Suprapubic skin (tissue), 4 donors: ENCODE measurements at regions not wholly inside any gene's neighbourhood (a gene's known extent, or its start where the extent isn't known, plus 50 kb on each side); places are given as distances from the start of the nearest gene placed in this dataset.
"Not testable (repeated sequence)": the region's sequence is repeated elsewhere in the genome, so short reads cannot be mapped to it uniquely, and the experiment has no call there.

Source experiments
- DNase-seq, 2 donors: peaks; one replicate each; pipeline ENCODE4 v3.0.0-alpha.2; 2019; ENCODE audit warnings: low spot score in 2 of 2
- H3K27ac ChIP-seq: fragments of 200-600 bp; sonication (generic); one replicate; pipeline ENCODE4 v1.5.1; 2019
- H3K27me3 ChIP-seq: fragments of 200-600 bp; sonication (generic); one replicate; pipeline ENCODE4 v1.5.1; 2019
- H3K36me3 ChIP-seq: fragments of 200-600 bp; sonication (generic); one replicate; pipeline ENCODE4 v1.5.1; 2019
- H3K4me1 ChIP-seq: fragments of 200-600 bp; sonication (generic); one replicate; pipeline ENCODE4 v1.5.1; 2019
- H3K4me3 ChIP-seq: fragments of 200-600 bp; sonication (generic); one replicate; pipeline ENCODE4 v1.5.1; 2019; ENCODE audit warnings: mild to moderate bottlenecking
- H3K9me3 ChIP-seq: fragments of 200-600 bp; sonication (generic); one replicate; pipeline ENCODE4 v1.5.1; 2019
- EP300 ChIP-seq: sonication (generic); formaldehyde crosslinking; IDR thresholded peaks from one replicate; pipeline ENCODE4 v1.6.1; 2017; ENCODE audit warnings: antibody characterized with exemption
- POLR2A ChIP-seq, 2 donors: fragments of 450-650 bp; IDR thresholded peaks; one replicate each; pipeline ENCODE4 v1.6.1; 2017; ENCODE audit warnings: antibody characterized with exemption in 2 of 2, mild to moderate bottlenecking in 2 of 2, moderate library complexity in 2 of 2
- POLR2AphosphoS5 ChIP-seq, 3 donors: sonication (generic); formaldehyde crosslinking; IDR thresholded peaks; one replicate each; pipeline ENCODE4 v1.6.1; 2017; ENCODE audit warnings: antibody characterized with exemption in 3 of 3
- WGBS: methylation state at CpG from one replicate; pipeline ENCODE4 v1.1.5; 2018; 5-methylcytosine and 5-hydroxymethylcytosine counted together
- TF ChIP-seq, protein P1 (sequence below), 2 donors: fragments of 200-600 bp in 1 of 2; fragments of 450-650 bp in 1 of 2; sonication (generic) in 1 of 2; IDR thresholded peaks; one replicate each; pipeline ENCODE4 v1.5.1; 2016 to 2019; ENCODE audit warnings: antibody characterized with exemption in 2 of 2, mild to moderate bottlenecking in 1 of 2, moderate library complexity in 1 of 2

DNA sequence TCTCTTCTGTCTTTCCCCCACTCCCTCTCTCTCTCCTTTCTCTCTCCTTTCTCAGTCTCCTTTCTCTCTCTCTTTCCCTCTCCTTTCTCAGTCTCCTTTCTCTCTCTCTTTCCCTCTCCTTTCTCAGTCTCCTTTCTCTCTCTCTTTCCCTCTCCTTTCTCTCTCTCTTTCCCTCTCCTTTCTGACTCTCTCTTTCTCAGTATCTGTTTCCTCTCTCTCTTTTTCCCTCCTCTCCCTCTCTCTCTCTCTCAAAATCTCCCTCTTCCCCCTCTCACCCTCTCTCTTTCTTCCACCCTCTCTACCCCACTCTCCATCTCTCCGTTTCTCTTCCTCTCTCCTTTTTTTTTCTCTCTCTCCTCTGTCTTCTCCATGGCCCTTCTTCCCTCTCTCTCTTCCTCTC is 258.8 kb downstream of the ASMT start:
- no peak for DNase-seq
- 80% methylated on average over 1 of the region's 1 CpG for WGBS

DNA sequence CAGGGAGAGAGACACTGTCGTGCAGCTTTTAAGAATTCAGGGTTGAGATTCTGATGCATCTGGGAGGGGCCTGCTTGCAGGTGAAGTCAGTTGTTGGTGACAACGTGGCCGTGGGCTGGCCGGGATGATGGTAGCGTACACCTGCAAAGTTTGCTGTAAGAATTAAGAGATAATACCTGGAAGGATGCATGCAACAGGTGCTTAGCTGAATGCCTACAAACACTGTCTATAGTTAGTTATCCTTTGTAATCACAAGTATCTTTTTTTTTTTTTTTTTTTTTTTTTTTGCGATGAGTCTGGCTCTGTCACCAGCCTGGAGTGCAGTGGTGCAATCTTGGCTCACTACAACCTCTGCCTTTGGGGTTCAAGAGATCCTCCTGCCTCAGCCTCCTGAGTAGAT is 259.6 kb downstream of the ASMT start:
- peaks cover 2% of the 10 kb centered on the region for H3K27me3 ChIP-seq
- no peak overlapping the region for H3K4me3 ChIP-seq
- peaks cover under 1% of the 10 kb centered on the region for H3K9me3 ChIP-seq
- no peak overlapping the region for H3K27ac ChIP-seq
- WGBS: 75% methylated on average over 6 of the region's 6 CpGs
- DNase-seq: no peak
- TF ChIP-seq, protein P1, sequence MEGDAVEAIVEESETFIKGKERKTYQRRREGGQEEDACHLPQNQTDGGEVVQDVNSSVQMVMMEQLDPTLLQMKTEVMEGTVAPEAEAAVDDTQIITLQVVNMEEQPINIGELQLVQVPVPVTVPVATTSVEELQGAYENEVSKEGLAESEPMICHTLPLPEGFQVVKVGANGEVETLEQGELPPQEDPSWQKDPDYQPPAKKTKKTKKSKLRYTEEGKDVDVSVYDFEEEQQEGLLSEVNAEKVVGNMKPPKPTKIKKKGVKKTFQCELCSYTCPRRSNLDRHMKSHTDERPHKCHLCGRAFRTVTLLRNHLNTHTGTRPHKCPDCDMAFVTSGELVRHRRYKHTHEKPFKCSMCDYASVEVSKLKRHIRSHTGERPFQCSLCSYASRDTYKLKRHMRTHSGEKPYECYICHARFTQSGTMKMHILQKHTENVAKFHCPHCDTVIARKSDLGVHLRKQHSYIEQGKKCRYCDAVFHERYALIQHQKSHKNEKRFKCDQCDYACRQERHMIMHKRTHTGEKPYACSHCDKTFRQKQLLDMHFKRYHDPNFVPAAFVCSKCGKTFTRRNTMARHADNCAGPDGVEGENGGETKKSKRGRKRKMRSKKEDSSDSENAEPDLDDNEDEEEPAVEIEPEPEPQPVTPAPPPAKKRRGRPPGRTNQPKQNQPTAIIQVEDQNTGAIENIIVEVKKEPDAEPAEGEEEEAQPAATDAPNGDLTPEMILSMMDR (IDR thresholded peaks at IDR 0.05): no peak
- TF ChIP-seq EP300: no peak
- TF ChIP-seq POLR2AphosphoS5 (IDR thresholded peaks at IDR 0.05): no peak
- TF ChIP-seq POLR2A (IDR thresholded peaks at IDR 0.05): no peak
- H3K36me3 ChIP-seq: no peaks in the 10 kb centered on the region
- no peaks in the 10 kb centered on the region for H3K4me1 ChIP-seq

More for the DNA sequence above, 258.8 kb downstream of the ASMT start:
- no peak overlapping the region for H3K4me3 ChIP-seq
- H3K36me3 ChIP-seq: no peaks in the 10 kb centered on the region
- H3K27me3 ChIP-seq: peaks cover 2% of the 10 kb centered on the region
- TF ChIP-seq EP300: no peak
- TF ChIP-seq POLR2AphosphoS5 (IDR thresholded peaks at IDR 0.05): no peak
- TF ChIP-seq, protein P1 (IDR thresholded peaks at IDR 0.05): no peak
- no peak for TF ChIP-seq POLR2A (IDR thresholded peaks at IDR 0.05)
- H3K9me3 ChIP-seq: no peaks in the 10 kb centered on the region
- H3K4me1 ChIP-seq: no peaks in the 10 kb centered on the region
- no peak overlapping the region for H3K27ac ChIP-seq

GRCh38 chrX:1874899-1875298 is 260.0 kb downstream of the ASMT start:
- Histone ChIP-seq H3K4me3 (no peak overlapping the region), H3K27me3 (peaks cover 2% of the 10 kb centered on the region), H3K36me3 (no peaks in the 10 kb centered on the region), H3K27ac (no peak overlapping the region), H3K9me3 (peaks cover 4% of the 10 kb centered on the region), H3K4me1 (no peaks in the 10 kb centered on the region)
- WGBS: 90% methylated on average over 9 of the region's 9 CpGs
- TF ChIP-seq POLR2A (IDR thresholded peaks at IDR 0.05) (no peak), POLR2AphosphoS5 (IDR thresholded peaks at IDR 0.05) (no peak), EP300 (no peak)
- TF ChIP-seq, protein P1 (IDR thresholded peaks at IDR 0.05): no peak
- no peak for DNase-seq

DNA sequence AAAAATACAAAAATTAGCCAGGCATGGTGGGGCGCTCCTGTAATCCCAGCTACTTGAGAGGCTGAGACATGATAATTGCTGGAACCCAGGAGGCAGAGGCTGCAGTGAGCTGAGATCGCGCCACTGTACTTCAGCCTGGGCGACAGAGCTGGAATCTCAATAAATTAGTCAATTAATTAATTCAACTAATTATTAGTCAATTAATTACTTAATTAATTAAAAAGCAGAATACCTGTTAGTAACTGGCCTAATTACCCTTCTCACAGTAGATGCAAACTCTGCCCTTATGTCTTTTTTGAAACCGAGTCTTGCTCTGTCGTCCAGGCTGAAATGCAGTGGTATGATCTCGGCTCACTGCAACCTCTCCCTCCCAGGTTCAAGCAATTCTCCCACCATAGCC is 261.2 kb downstream of the ASMT start:
- 90% methylated on average over 7 of the region's 7 CpGs for WGBS
- H3K36me3 ChIP-seq: no peaks in the 10 kb centered on the region
- no peak overlapping the region for H3K27ac ChIP-seq
- H3K4me1 ChIP-seq: no peaks in the 10 kb centered on the region
- no peak for DNase-seq
- peaks cover 2% of the 10 kb centered on the region for H3K27me3 ChIP-seq
- H3K4me3 ChIP-seq: no peak overlapping the region
- peaks cover 4% of the 10 kb centered on the region for H3K9me3 ChIP-seq
- TF ChIP-seq POLR2A (IDR thresholded peaks at IDR 0.05) (no peak), POLR2AphosphoS5 (IDR thresholded peaks at IDR 0.05) (no peak), EP300 (no peak)
- TF ChIP-seq, protein P1 (IDR thresholded peaks at IDR 0.05): no peak

DNA sequence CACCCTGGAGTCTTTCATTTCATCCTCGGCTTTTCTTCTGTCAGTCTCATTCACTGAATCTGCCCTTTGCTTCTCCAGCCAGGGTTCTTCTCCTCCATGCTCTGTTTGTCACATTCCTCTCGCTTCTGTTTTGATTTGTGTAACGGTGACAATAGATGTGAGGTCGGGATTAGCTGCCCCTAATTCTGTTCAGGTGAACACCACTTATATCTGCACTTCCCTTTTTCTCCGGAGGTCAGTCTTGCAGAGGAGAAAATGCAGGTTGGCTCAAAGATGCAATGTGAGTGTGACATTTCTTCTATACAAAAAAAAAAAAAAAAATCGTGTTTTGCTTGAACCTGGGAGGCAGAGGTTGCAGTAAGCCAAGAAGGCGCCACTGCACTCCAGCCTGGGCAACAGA is 262.9 kb downstream of the ASMT start:
- Histone ChIP-seq H3K27me3 (peaks cover 2% of the 10 kb centered on the region), H3K4me3 (no peak overlapping the region), H3K36me3 (no peaks in the 10 kb centered on the region), H3K27ac (no peak overlapping the region), H3K4me1 (no peaks in the 10 kb centered on the region), H3K9me3 (peaks cover 4% of the 10 kb centered on the region)
- no peak for DNase-seq
- TF ChIP-seq, protein P1 (IDR thresholded peaks at IDR 0.05): no peak
- TF ChIP-seq POLR2A (IDR thresholded peaks at IDR 0.05): no peak
- WGBS: 72% methylated on average over 7 of the region's 7 CpGs

- not testable (repeated sequence) for H3K4me3 ChIP-seq, H3K4me1 ChIP-seq, H3K9me3 ChIP-seq, H3K36me3 ChIP-seq, H3K27ac ChIP-seq, H3K27me3 ChIP-seq, DNase-seq
- WGBS: 84% methylated on average over 8 of the region's 10 CpGs
These were observed 266.3 kb downstream of the ASMT start for GRCh38 chrX:1880884-1881817.
